Endodermal cell (in vitro differentiated cells): ENCODE measurements at regions not wholly inside any gene's neighbourhood (a gene's known extent, or its start where the extent isn't known, plus 50 kb on each side); places are given as distances from the start of the nearest gene placed in this dataset.

Experiments used
- DNase-seq: peaks from one replicate; pipeline ENCODE4 v3.0.0-alpha.2; 2017
- H3K27ac ChIP-seq: 2 replicates; pipeline ENCODE4 v1.5.1; 2013; ENCODE audit warnings: mild to moderate bottlenecking, low read depth, low read length, moderate library complexity
- H3K27me3 ChIP-seq: 2 replicates; pipeline ENCODE4 v1.6.1; 2013; ENCODE audit warnings: mild to moderate bottlenecking, low read length, moderate library complexity; ENCODE audit not compliant: insufficient read depth, control insufficient read depth, poor library complexity, severe bottlenecking
- H3K36me3 ChIP-seq: 2 replicates; pipeline ENCODE4 v1.7.0; 2013; ENCODE audit warnings: mild to moderate bottlenecking, low read length, moderate library complexity; ENCODE audit not compliant: control insufficient read depth, insufficient read depth
- H3K4me1 ChIP-seq: one replicate; pipeline ENCODE4 v1.7.0; 2013; ENCODE audit warnings: low read length; ENCODE audit not compliant: control insufficient read depth, insufficient read depth
- H3K4me3 ChIP-seq: 2 replicates; pipeline ENCODE4 v1.5.1; 2013; ENCODE audit warnings: mild to moderate bottlenecking, low read length, moderate library complexity
- H3K9ac ChIP-seq: 2 replicates; pipeline ENCODE4 v1.6.1; 2013; ENCODE audit warnings: mild to moderate bottlenecking, low read length, moderate library complexity; ENCODE audit not compliant: poor library complexity, severe bottlenecking; ENCODE audit errors: extremely low read depth
- H3K9me3 ChIP-seq: 2 replicates; pipeline ENCODE4 v1.6.1; 2013; ENCODE audit warnings: mild to moderate bottlenecking, low read length, moderate library complexity; ENCODE audit not compliant: control insufficient read depth
- H3K27ac Mint-ChIP-seq: 2 replicates; pipeline ENCODE4 v1.8.0; 2020; ENCODE audit warnings: mixed read lengths
- H3K27me3 Mint-ChIP-seq: 2 replicates; pipeline ENCODE4 v1.8.0; 2021; ENCODE audit warnings: mild to moderate bottlenecking, mixed read lengths; ENCODE audit not compliant: insufficient read depth
- H3K36me3 Mint-ChIP-seq: 2 replicates; pipeline ENCODE4 v1.8.0; 2020; ENCODE audit warnings: low read depth, mixed read lengths
- H3K4me1 Mint-ChIP-seq: 2 replicates; pipeline ENCODE4 v1.8.0; 2020; ENCODE audit warnings: mixed read lengths
- H3K4me3 Mint-ChIP-seq: 2 replicates; pipeline ENCODE4 v1.8.0; 2020; ENCODE audit warnings: mild to moderate bottlenecking, moderate library complexity, mixed read lengths
- H3K9me3 Mint-ChIP-seq: 2 replicates; pipeline ENCODE4 v1.8.0; 2020; ENCODE audit warnings: mild to moderate bottlenecking, mixed read lengths
- WGBS, 2 experiments: methylation state at CpG; one replicate each; pipeline versions ENCODE4 v1.1.5 to v1.1.7; 2013; ENCODE audit warnings: missing lambda C conversion rate in 2 of 2, mixed read lengths in 1 of 2; ENCODE audit not compliant: insufficient coverage in 1 of 2, insufficient read length in 1 of 2; 5-methylcytosine and 5-hydroxymethylcytosine counted together
- TF ChIP-seq, protein P1 (sequence below): fragments of 200-600 bp; sonication (generic); conservative IDR thresholded peaks from 2 replicates; pipeline ENCODE4 v1.5.0; 2021; ENCODE audit warnings: antibody characterized with exemption, mild to moderate bottlenecking

DNA sequence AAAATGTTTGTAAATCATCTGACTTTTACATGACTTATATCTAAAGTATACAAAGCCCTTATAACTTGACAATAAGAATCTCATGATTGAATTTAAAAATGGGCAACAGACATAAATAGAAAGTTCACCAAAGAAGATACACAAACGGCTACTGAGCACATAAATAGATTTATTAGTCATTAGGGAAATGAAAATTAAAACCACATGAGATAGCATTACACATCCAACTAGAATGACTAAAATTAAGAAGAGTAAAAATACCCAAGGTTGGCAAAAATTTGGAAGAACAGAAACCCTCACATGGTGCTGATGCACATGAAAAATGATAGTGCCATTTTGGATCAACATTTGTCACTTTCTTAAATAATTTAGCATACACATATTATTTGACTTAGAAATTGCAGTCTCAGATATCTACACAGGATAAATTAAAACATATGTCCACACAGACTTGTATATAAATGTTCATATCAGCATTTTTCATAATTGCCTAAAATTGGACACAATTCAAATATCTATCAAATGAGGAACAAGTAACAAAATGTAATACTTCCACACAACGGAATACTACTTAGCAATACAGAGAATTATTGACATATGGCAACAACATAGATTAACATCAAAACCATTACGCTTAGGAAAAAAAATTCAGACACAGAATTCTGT, 359.1 kb upstream of the DAB2 start:
- peaks cover 24% of the 10 kb centered on the region for H3K9me3 Mint-ChIP-seq
- TF ChIP-seq, protein P1, sequence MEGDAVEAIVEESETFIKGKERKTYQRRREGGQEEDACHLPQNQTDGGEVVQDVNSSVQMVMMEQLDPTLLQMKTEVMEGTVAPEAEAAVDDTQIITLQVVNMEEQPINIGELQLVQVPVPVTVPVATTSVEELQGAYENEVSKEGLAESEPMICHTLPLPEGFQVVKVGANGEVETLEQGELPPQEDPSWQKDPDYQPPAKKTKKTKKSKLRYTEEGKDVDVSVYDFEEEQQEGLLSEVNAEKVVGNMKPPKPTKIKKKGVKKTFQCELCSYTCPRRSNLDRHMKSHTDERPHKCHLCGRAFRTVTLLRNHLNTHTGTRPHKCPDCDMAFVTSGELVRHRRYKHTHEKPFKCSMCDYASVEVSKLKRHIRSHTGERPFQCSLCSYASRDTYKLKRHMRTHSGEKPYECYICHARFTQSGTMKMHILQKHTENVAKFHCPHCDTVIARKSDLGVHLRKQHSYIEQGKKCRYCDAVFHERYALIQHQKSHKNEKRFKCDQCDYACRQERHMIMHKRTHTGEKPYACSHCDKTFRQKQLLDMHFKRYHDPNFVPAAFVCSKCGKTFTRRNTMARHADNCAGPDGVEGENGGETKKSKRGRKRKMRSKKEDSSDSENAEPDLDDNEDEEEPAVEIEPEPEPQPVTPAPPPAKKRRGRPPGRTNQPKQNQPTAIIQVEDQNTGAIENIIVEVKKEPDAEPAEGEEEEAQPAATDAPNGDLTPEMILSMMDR = no peak
- H3K9ac ChIP-seq = no peak overlapping the region

DNA sequence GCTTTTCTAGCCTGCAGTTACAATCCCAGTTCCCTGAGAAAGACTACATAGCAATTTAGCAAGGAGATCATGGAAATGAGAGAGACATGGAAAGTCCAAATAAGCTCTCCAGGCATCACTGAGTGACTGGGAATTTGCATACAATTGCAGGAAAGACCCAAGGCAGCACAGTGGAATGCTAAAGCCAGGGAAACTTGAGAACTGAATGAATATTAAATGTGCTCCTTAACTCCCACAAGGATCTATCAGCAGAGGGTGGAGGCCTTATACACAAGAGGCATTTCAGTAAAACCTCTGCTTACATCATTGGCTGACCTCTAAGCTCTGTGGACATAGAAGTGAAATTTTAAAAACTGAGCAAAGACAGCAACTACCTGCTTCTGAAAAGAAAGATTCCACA, 355.6 kb upstream of the DAB2 start:
- peak; percentile 67 for DNase-seq
- no peak overlapping the region for H3K9ac ChIP-seq
- H3K27ac ChIP-seq = no peak overlapping the region
- H3K9me3 ChIP-seq = no peaks in the 10 kb centered on the region
- no peaks in the 10 kb centered on the region for H3K36me3 ChIP-seq
- TF ChIP-seq, protein P1 = no peak
- Mint-ChIP-seq H3K27ac (peak overlapping the region; percentile 80), H3K4me1 (peaks cover 9% of the 10 kb centered on the region), H3K4me3 (no peak overlapping the region), H3K27me3 (no peaks in the 10 kb centered on the region), H3K9me3 (peaks cover 7% of the 10 kb centered on the region), H3K36me3 (peaks cover 3% of the 10 kb centered on the region)
- no peaks in the 10 kb centered on the region for H3K27me3 ChIP-seq
- no peak overlapping the region for H3K4me3 ChIP-seq
- H3K4me1 ChIP-seq = no peaks in the 10 kb centered on the region

More for the DNA sequence above, 359.1 kb upstream of the DAB2 start:
- H3K36me3 Mint-ChIP-seq = peaks cover 9% of the 10 kb centered on the region
- H3K4me3 Mint-ChIP-seq = no peak overlapping the region
- no peaks in the 10 kb centered on the region for H3K27me3 ChIP-seq
- peaks cover 9% of the 10 kb centered on the region for H3K4me1 Mint-ChIP-seq
- WGBS, 2 experiments = 95 to 100% methylated on average over 1 of the region's 3 CpGs
- no peak overlapping the region for H3K27ac Mint-ChIP-seq
- H3K36me3 ChIP-seq = no peaks in the 10 kb centered on the region
- DNase-seq = no peak
- peaks cover 5% of the 10 kb centered on the region for H3K9me3 ChIP-seq
- no peaks in the 10 kb centered on the region for H3K27me3 Mint-ChIP-seq
- H3K4me1 ChIP-seq = no peaks in the 10 kb centered on the region
- H3K27ac ChIP-seq = no peak overlapping the region
- no peak overlapping the region for H3K4me3 ChIP-seq

DNA sequence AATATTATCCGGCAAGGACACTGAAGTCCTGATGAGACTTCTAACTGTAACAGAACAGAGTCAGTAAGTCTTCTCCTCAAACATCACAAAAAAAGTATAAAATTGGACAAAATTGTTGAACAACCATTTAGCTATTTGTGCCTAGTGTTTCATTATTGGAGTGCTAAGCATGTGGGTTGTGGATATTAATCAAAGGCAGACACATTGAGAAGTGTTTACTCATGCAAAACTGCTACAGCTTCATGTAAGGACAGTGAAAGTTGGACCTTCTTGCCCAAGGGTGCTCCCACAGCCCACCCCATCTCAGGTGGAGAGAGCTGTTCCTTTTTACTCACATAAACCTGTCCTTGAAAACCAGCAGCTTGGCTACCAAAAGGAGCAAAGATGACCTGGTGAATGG, 355.1 kb upstream of the DAB2 start:
- no peaks in the 10 kb centered on the region for H3K27me3 Mint-ChIP-seq
- Histone ChIP-seq H3K9me3 (no peaks in the 10 kb centered on the region), H3K27ac (no peak overlapping the region), H3K27me3 (no peaks in the 10 kb centered on the region), H3K36me3 (no peaks in the 10 kb centered on the region), H3K4me1 (no peaks in the 10 kb centered on the region), H3K9ac (no peak overlapping the region), H3K4me3 (no peak overlapping the region)
- H3K36me3 Mint-ChIP-seq = peaks cover 3% of the 10 kb centered on the region
- no peak overlapping the region for H3K4me3 Mint-ChIP-seq
- peaks cover 9% of the 10 kb centered on the region for H3K4me1 Mint-ChIP-seq
- no peak for DNase-seq
- WGBS, 2 experiments = 71% methylated on average over 1 of the region's 1 CpG; no CpG with 5 or more reads in 1 of the 2 experiments
- peaks cover 3% of the 10 kb centered on the region for H3K9me3 Mint-ChIP-seq
- H3K27ac Mint-ChIP-seq = peak overlapping the region; percentile 80
- TF ChIP-seq, protein P1 = no peak
